VCaP (cell line): ENCODE measurements at regions not wholly inside any gene's neighbourhood (a gene's known extent, or its start where the extent isn't known, plus 50 kb on each side); places are given as distances from the start of the nearest gene placed in this dataset.

ENCODE experiments used
- H3K27ac ChIP-seq: fragments of 450-650 bp; 2 replicates; pipeline ENCODE4 v1.5.1; 2017
- TF ChIP-seq, protein P1 (sequence below): fragments of 450-650 bp; conservative IDR thresholded peaks from 2 replicates; pipeline ENCODE4 v1.5.1; 2017; ENCODE audit warnings: mild to moderate bottlenecking, moderate library complexity

DNA sequence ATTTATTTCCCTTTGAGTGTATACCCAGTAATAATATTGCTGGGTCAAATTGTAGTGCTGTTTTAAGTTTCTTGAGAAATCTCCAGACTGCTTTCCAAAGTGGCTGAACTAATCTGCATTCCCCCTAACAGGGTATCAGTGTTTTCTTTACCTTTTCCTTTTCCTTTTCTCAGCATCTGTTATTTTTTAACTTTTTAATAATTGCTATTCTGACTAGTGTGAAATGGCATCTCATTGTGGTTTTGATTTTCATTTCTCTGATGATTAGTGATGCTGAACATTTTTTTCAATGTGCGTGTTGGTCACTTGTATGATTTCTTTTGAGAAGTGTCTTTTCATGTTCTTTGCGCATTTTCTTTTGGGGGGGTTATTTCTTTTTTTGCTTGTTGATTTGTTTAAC is 374.9 kb upstream of the BRINP3 start:
- TF ChIP-seq, protein P1, sequence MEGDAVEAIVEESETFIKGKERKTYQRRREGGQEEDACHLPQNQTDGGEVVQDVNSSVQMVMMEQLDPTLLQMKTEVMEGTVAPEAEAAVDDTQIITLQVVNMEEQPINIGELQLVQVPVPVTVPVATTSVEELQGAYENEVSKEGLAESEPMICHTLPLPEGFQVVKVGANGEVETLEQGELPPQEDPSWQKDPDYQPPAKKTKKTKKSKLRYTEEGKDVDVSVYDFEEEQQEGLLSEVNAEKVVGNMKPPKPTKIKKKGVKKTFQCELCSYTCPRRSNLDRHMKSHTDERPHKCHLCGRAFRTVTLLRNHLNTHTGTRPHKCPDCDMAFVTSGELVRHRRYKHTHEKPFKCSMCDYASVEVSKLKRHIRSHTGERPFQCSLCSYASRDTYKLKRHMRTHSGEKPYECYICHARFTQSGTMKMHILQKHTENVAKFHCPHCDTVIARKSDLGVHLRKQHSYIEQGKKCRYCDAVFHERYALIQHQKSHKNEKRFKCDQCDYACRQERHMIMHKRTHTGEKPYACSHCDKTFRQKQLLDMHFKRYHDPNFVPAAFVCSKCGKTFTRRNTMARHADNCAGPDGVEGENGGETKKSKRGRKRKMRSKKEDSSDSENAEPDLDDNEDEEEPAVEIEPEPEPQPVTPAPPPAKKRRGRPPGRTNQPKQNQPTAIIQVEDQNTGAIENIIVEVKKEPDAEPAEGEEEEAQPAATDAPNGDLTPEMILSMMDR = no peak
- H3K27ac ChIP-seq = no peak overlapping the region

DNA sequence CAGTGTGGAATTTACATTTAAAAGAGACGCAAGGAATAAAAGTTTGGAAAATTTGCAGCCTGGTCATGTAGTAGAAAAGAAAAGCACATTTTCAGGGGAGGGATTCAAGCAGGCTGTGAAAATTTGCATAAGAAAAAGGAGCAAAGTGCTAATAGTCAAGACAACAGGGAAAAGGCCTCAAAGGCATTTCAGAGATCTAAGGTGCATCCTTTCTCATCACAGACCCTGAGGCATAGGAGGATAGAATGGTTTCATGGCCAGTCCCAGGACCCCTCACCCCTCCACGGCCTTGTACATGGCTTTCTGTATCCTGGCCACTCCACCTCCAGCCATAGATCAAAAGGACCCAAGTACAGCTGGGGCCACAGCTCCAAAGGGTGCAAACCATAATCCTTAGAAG is 380.5 kb upstream of the BRINP3 start:
- TF ChIP-seq, protein P1 = no peak
- no peak overlapping the region for H3K27ac ChIP-seq

DNA sequence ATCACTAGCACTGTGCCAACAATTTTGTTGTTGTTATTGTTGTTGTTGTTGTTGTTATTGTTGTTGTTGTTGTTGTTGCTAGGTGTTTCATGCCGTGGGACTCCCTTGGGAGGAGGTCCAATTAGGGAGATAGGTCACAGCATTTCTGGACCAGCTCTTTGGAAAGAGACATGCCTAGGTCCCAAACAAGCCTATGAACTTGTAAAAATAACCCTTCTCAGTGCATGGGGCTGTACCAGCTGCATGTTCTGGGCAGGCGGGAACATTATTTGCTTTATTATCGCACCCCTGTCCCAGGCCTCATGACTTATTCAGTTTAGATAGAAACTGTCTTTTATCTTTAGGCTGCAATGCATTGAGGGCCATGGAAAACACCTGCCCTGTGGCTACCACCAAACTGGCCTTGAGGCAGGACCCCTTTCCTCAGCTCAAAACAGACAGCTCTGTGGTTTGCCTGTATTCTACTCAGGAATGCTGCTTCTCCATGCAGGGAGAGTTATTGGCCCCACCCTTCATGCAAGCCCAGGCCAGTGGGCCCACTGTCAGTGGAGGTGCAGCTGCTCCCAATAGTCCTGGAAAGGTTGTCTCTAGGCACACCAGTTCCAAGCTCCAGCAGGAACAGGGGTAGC is 386.5 kb upstream of the BRINP3 start:
- no peak overlapping the region for H3K27ac ChIP-seq
- TF ChIP-seq, protein P1 = no peak

DNA sequence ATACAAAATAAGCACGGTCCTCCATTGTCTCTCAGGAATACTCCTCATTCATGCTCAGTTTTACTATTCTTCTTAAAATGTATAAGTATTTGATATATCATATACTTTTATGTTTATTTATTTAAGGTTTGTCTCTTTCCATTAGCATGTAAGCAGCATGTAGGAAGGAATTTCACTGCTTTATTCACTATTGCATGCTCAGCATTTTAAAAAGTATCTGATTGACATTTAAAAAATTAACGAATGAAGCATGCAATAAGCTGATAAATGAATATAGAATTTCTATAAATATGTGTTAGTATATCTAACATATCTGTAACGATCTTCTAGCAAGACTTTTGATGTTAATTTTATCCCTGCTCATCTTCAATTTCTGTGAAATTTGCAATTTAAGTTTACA is 402.7 kb upstream of the BRINP3 start:
- TF ChIP-seq, protein P1 = no peak
- no peak overlapping the region for H3K27ac ChIP-seq

DNA sequence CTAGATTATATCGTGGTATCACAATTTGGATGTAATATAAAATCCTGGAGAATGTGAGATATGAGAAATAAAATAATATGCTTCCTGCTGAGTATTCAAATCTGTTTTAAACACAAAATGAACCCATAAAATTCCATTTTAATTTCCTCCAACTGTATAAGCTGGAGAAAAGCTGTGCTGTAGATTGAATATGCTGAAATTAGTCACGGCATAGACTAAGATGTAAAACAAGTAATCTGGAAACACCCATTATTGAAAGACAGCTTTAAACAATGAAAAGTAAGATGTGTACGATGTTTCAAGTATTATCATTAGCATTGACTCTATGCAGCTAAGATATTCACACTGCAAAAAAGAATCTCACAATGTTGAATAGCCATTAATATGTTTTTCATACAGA is 403.4 kb upstream of the BRINP3 start:
- TF ChIP-seq, protein P1 = no peak
- no peak overlapping the region for H3K27ac ChIP-seq

DNA sequence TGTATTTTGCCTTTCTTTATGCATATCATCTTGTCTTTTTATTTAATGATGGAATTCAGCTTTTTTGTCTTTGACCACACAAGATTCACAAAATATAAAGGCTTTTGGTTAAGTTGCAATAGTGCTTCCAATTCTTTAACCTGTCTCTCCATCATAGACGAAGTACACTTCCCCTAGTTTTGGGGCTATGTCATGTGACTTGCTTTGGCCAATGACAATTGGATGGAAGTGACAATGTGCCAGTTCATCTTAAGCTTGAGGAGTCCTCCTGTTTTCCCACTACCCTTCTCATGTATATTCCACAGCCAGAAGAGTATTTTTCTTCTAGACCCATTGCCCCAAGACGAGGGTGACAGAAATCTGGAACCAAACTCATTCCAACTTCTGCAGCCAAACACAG is 419.6 kb upstream of the BRINP3 start:
- TF ChIP-seq, protein P1 = no peak

DNA sequence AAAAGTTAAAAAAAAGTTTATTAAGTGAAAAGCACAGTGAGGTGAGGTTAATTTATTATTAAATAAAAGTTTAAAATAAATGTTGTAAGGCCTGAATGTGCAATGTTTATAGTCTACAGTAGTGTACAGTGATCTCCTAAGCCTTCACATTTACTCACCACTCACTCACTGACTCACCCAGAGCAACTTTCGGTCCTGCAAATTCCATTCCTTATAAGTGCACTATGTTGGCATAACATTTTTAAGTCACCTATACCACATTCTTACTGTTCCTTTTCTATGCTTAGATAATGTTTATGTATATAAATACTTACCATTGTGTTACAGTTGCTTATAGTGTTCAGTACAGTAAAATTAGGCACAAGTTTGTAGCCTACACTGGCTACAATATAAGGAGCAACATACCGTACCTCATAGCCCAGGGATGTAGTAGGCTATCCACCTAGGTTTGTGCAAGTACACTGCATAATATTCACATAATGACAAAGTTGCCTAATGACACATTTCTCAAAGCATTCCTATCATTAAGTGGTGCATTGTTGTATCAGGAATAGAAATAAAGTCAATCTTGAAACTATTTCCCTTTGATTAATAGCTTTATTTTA is 426.5 kb upstream of the BRINP3 start:
- no peak overlapping the region for H3K27ac ChIP-seq

More for the DNA sequence above, 419.6 kb upstream of the BRINP3 start:
- H3K27ac ChIP-seq = no peak overlapping the region

More for the DNA sequence above, 426.5 kb upstream of the BRINP3 start:
- TF ChIP-seq, protein P1 = no peak
